ENCODE measurements at regions not wholly inside any gene's neighbourhood (a gene's known extent, or its start where the extent isn't known, plus 50 kb on each side); places are given as distances from the start of the nearest gene placed in this dataset.

GRCh38 chr13:111965466-111966214, 101.3 kb upstream of the SOX1 start:
- Histone ChIP-seq H3K4me1 (ENCODE audit: insufficient read depth, low read length) (no peaks in the 10 kb centered on the region), H3K27ac (ENCODE audit: low read depth, low read length) (no peak overlapping the region), H3K9ac (ENCODE audit: low read depth, low read length) (no peak overlapping the region), H3K27me3 (ENCODE audit: insufficient read depth, low read length) (no peaks in the 10 kb centered on the region), H3K36me3 (ENCODE audit: insufficient read depth, low read length) (no peaks in the 10 kb centered on the region), H3K4me3 (ENCODE audit: low read length) (no peak overlapping the region), H3K9me3 (ENCODE audit: insufficient read depth, low read depth, low read length) (no peaks in the 10 kb centered on the region)
- 94% methylated on average over 23 of the region's 24 CpGs for WGBS

- no peak overlapping the region for H3K9ac ChIP-seq (ENCODE audit: low read depth, low read length)
- peaks cover 1% of the 10 kb centered on the region; the same call in 1 of the 2 replicates for H3K4me1 ChIP-seq (ENCODE audit: insufficient read depth, low read length)
- H3K4me3 ChIP-seq (ENCODE audit: low read length), result no peak overlapping the region
- H3K27ac ChIP-seq (ENCODE audit: low read depth, low read length), result no peak overlapping the region
- no peaks in the 10 kb centered on the region for H3K9me3 ChIP-seq (ENCODE audit: insufficient read depth, low read depth, low read length)
- H3K27me3 ChIP-seq (ENCODE audit: insufficient read depth, low read length), result peaks cover 6% of the 10 kb centered on the region
- no peaks in the 10 kb centered on the region for H3K36me3 ChIP-seq (ENCODE audit: insufficient read depth, low read length)
- 92% methylated on average over 7 of the region's 7 CpGs for WGBS
These were observed 100.0 kb upstream of the SOX1 start for GRCh38 chr13:111966933-111967332.

- Histone ChIP-seq H3K4me1 (ENCODE audit: insufficient read depth, low read length) (peaks cover 8% of the 10 kb centered on the region; the same call in 1 of the 2 replicates), H3K4me3 (ENCODE audit: low read length) (no peak overlapping the region), H3K9ac (ENCODE audit: low read depth, low read length) (no peak overlapping the region), H3K9me3 (ENCODE audit: insufficient read depth, low read depth, low read length) (no peaks in the 10 kb centered on the region), H3K27me3 (ENCODE audit: insufficient read depth, low read length) (peaks cover 13% of the 10 kb centered on the region), H3K36me3 (ENCODE audit: insufficient read depth, low read length) (no peaks in the 10 kb centered on the region), H3K27ac (ENCODE audit: low read depth, low read length) (no peak overlapping the region)
- 95% methylated on average over 8 of the region's 8 CpGs for WGBS
These were observed 99.3 kb upstream of the SOX1 start for GRCh38 chr13:111967572-111968201.

GRCh38 chr13:111968336-111969010, 98.5 kb upstream of the SOX1 start:
- H3K4me1 ChIP-seq (ENCODE audit: insufficient read depth, low read length), result peaks cover 10% of the 10 kb centered on the region
- H3K9ac ChIP-seq (ENCODE audit: low read depth, low read length), result no peak overlapping the region
- no peaks in the 10 kb centered on the region for H3K36me3 ChIP-seq (ENCODE audit: insufficient read depth, low read length)
- no peak overlapping the region for H3K27ac ChIP-seq (ENCODE audit: low read depth, low read length)
- peaks cover 21% of the 10 kb centered on the region for H3K27me3 ChIP-seq (ENCODE audit: insufficient read depth, low read length)
- no peaks in the 10 kb centered on the region for H3K9me3 ChIP-seq (ENCODE audit: insufficient read depth, low read depth, low read length)
- no peak overlapping the region for H3K4me3 ChIP-seq (ENCODE audit: low read length)
- 93% methylated on average over 12 of the region's 12 CpGs for WGBS

DNA sequence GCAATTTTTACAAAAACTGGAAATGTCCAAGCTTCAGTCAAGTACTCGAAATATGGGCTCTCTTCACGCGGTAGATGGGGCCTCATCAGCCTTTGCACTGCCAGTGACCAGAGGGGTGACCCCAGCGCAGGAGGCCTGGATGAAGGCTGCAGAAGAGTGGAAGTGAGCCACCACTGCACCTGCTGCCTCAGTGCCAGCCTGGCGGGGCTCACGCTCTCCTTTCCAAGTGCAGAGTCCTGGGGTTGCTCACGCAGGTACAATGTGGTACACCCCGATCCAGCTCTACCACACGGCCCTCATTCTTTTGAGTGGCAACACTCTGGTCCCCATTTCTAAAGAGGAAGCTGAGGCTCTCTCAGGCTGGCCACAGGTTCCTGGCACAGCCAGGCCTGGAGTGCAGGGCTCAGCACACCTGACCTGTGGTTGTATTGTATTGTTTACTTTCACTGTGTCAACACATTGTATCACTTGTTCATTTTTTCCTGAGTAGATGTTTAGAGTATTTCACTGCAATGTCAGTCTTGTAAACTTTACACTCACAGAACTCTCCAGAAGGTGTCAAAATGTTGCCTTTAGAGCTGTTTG, 97.3 kb upstream of the SOX1 start:
- Histone ChIP-seq H3K9ac (ENCODE audit: low read depth, low read length) (no peak overlapping the region), H3K36me3 (ENCODE audit: insufficient read depth, low read length) (no peaks in the 10 kb centered on the region), H3K9me3 (ENCODE audit: insufficient read depth, low read depth, low read length) (no peaks in the 10 kb centered on the region), H3K27ac (ENCODE audit: low read depth, low read length) (no peak overlapping the region), H3K27me3 (ENCODE audit: insufficient read depth, low read length) (peaks cover 30% of the 10 kb centered on the region), H3K4me3 (ENCODE audit: low read length) (no peak overlapping the region), H3K4me1 (ENCODE audit: insufficient read depth, low read length) (peaks cover 18% of the 10 kb centered on the region)
- 97% methylated on average over 9 of the region's 9 CpGs for WGBS

DNA sequence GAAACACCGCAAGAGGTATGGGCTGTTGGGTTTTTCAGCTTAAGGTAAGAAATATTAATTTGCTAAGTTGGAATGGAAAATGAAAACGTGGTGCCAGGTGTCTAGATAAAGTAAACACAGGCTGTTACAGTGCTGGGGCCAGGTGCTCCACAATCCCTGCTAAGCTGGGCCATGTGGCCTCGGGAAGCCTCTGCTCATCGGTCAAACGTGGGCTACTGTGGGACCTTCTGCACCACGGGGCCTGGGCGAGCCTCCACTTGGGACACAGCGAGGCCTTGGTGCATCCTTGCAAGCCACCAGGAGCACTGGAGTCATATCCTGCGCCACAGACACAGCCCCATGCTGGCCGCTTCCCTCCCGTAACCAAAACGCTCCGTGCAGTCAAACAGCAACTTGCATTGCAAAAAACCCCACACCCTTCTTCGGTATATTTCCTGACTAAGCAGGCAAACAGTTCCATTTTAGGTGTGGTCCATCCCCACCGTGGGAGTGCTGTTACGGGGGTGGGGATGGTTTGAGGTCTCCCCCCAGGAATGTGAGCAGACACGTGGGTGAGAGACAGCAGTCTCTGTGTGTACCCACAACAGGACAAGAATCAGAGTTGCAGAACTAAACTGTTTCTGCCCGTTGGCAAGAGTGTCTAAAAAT, 96.3 kb upstream of the SOX1 start:
- peaks cover 18% of the 10 kb centered on the region for H3K4me1 ChIP-seq (ENCODE audit: insufficient read depth, low read length)
- H3K27ac ChIP-seq (ENCODE audit: low read depth, low read length), result no peak overlapping the region
- no peak overlapping the region for H3K9ac ChIP-seq (ENCODE audit: low read depth, low read length)
- no peaks in the 10 kb centered on the region for H3K36me3 ChIP-seq (ENCODE audit: insufficient read depth, low read length)
- no peak overlapping the region for H3K4me3 ChIP-seq (ENCODE audit: low read length)
- H3K9me3 ChIP-seq (ENCODE audit: insufficient read depth, low read depth, low read length), result no peaks in the 10 kb centered on the region
- WGBS, result 88% methylated on average over 17 of the region's 18 CpGs
- H3K27me3 ChIP-seq (ENCODE audit: insufficient read depth, low read length), result peaks cover 30% of the 10 kb centered on the region

GRCh38 chr13:111971891-111972780, 94.8 kb upstream of the SOX1 start:
- Histone ChIP-seq H3K9me3 (ENCODE audit: insufficient read depth, low read depth, low read length) (no peaks in the 10 kb centered on the region), H3K27me3 (ENCODE audit: insufficient read depth, low read length) (peaks cover 30% of the 10 kb centered on the region), H3K36me3 (ENCODE audit: insufficient read depth, low read length) (no peaks in the 10 kb centered on the region), H3K27ac (ENCODE audit: low read depth, low read length) (no peak overlapping the region), H3K4me3 (ENCODE audit: low read length) (no peak overlapping the region), H3K4me1 (ENCODE audit: insufficient read depth, low read length) (peaks cover 18% of the 10 kb centered on the region), H3K9ac (ENCODE audit: low read depth, low read length) (no peak overlapping the region)
- 61% methylated on average over 25 of the region's 25 CpGs for WGBS

GRCh38 chr13:111973186-111973585, 93.8 kb upstream of the SOX1 start:
- Histone ChIP-seq H3K36me3 (ENCODE audit: insufficient read depth, low read length) (no peaks in the 10 kb centered on the region), H3K9ac (ENCODE audit: low read depth, low read length) (no peak overlapping the region), H3K4me3 (ENCODE audit: low read length) (no peak overlapping the region), H3K9me3 (ENCODE audit: insufficient read depth, low read depth, low read length) (no peaks in the 10 kb centered on the region), H3K27me3 (ENCODE audit: insufficient read depth, low read length) (peaks cover 30% of the 10 kb centered on the region), H3K4me1 (ENCODE audit: insufficient read depth, low read length) (peaks cover 18% of the 10 kb centered on the region), H3K27ac (ENCODE audit: low read depth, low read length) (no peak overlapping the region)
- WGBS, result 38% methylated on average over 15 of the region's 15 CpGs

DNA sequence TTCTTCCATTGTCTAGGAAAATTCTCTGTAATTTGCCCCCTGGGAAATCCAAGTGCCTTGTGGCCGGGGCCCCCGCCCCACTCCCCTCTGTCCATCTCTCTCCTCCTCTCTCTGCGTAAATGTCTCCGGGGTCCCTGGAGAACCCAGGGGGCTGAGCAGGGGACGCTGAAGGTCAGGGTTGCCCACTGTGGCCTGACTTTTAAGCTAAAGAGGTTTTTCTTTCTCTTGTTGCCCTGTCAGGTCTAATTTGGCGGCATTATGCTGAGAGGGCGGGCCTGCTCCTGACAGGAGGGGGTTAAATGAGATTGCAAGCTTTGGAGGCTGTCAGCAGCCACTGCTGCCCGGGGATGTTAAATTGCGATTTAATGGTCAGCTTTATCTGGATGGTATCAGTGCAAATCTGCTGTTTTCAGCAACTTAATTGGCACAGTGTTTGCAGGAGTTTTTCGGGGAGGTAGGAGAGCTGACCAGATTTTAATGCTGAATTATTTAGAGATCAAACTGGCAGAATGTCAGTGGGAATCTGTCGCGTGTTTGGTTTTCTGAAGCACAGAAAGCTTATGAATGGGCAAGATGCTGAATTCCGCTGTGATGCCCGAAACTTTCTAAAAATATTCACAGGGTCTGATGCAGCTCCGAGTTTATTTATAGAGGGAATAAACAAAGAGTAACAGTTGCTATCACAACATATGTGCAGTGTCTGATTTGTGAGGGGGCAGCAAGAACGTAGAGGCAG, 93.2 kb upstream of the SOX1 start:
- WGBS, result 52% methylated on average over 16 of the region's 16 CpGs
- H3K27me3 ChIP-seq (ENCODE audit: insufficient read depth, low read length), result peaks cover 30% of the 10 kb centered on the region
- H3K9me3 ChIP-seq (ENCODE audit: insufficient read depth, low read depth, low read length), result no peaks in the 10 kb centered on the region

GRCh38 chr13:111974341-111974640, 92.7 kb upstream of the SOX1 start:
- Histone ChIP-seq H3K4me3 (ENCODE audit: low read length) (no peak overlapping the region), H3K9ac (ENCODE audit: low read depth, low read length) (no peak overlapping the region), H3K4me1 (ENCODE audit: insufficient read depth, low read length) (peaks cover 18% of the 10 kb centered on the region), H3K36me3 (ENCODE audit: insufficient read depth, low read length) (no peaks in the 10 kb centered on the region), H3K27ac (ENCODE audit: low read depth, low read length) (no peak overlapping the region), H3K9me3 (ENCODE audit: insufficient read depth, low read depth, low read length) (no peaks in the 10 kb centered on the region), H3K27me3 (ENCODE audit: insufficient read depth, low read length) (peaks cover 30% of the 10 kb centered on the region)
- 90% methylated on average over 13 of the region's 13 CpGs for WGBS

More for the DNA sequence above, 93.2 kb upstream of the SOX1 start:
- no peaks in the 10 kb centered on the region for H3K36me3 ChIP-seq (ENCODE audit: insufficient read depth, low read length)
- no peak overlapping the region for H3K9ac ChIP-seq (ENCODE audit: low read depth, low read length)
- H3K4me1 ChIP-seq (ENCODE audit: insufficient read depth, low read length), result peaks cover 18% of the 10 kb centered on the region
- H3K27ac ChIP-seq (ENCODE audit: low read depth, low read length), result no peak overlapping the region
- H3K4me3 ChIP-seq (ENCODE audit: low read length), result no peak overlapping the region

Measured in HUES64 (cell line).